Gastrocnemius medialis (tissue), 4 donors: ENCODE measurements at regions not wholly inside any gene's neighbourhood (a gene's known extent, or its start where the extent isn't known, plus 50 kb on each side); places are given as distances from the start of the nearest gene placed in this dataset.
A peak's percentile ranks its signal among the peaks of the same experiment; 100 is the strongest.

Source experiments
- ATAC-seq, 2 donors: fragments of 150-250 bp; one replicate each; pipeline ENCODE4 v1.9.1; 2016
- DNase-seq, 2 donors: peaks; one replicate each; pipeline ENCODE4 v3.0.0-alpha.2; 2019
- H3K27ac ChIP-seq, 4 donors: fragments of 200-600 bp; sonication (generic); 1 replicate in 1 of 4; 2 replicates in 3 of 4; pipeline ENCODE4 v1.5.1; 2016 to 2018; ENCODE audit warnings: mild to moderate bottlenecking in 2 of 4, moderate library complexity in 1 of 4
- H3K27me3 ChIP-seq, 3 donors: fragments of 200-600 bp; sonication (generic) in 2 of 3; 1 replicate in 1 of 3; 2 replicates in 2 of 3; pipeline versions ENCODE4 v1.5.1 to v1.6.0; 2016 to 2019; ENCODE audit warnings: mild to moderate bottlenecking in 1 of 3, moderate library complexity in 1 of 3
- H3K36me3 ChIP-seq, 2 donors: fragments of 200-600 bp; sonication (generic) in 1 of 2; one replicate each; pipeline ENCODE4 v1.5.1; 2017 to 2018
- H3K4me1 ChIP-seq, 2 donors: fragments of 200-600 bp; sonication (generic) in 1 of 2; one replicate each; pipeline ENCODE4 v1.5.1; 2016 to 2017; ENCODE audit warnings: mild to moderate bottlenecking in 2 of 2
- H3K4me3 ChIP-seq, 4 donors: fragments of 200-600 bp; sonication (generic) in 3 of 4; 1 replicate in 1 of 4; 2 replicates in 3 of 4; pipeline ENCODE4 v1.5.1; 2016 to 2019; ENCODE audit warnings: mild to moderate bottlenecking in 2 of 4
- H3K9me3 ChIP-seq, 3 donors: fragments of 200-600 bp; sonication (generic) in 2 of 3; 1 replicate in 1 of 3; 2 replicates in 2 of 3; pipeline ENCODE4 v1.5.1; 2016 to 2019
- POLR2A ChIP-seq, 2 donors: fragments of 450-650 bp; IDR thresholded peaks; one replicate each; pipeline ENCODE4 v1.6.1; 2017; ENCODE audit warnings: antibody characterized with exemption in 2 of 2, mild to moderate bottlenecking in 2 of 2, moderate library complexity in 2 of 2
- in situ Hi-C, 4 donors: fragments of 200-750 bp; cut with MboI; loops; one replicate each; pipeline versions ENCODE4 v1.15.0 to v1.8.0; 2017; ENCODE audit warnings: low sequenced_read_pairs in 4 of 4
- intact Hi-C: fragments of 100-400 bp; cut with DNase I; formaldehyde crosslinking; loops from one replicate; pipeline ENCODE4 v1.15.1; 2023; ENCODE audit warnings: low total_unique reads
- TF ChIP-seq, protein P1 (sequence below), 5 experiments: fragments of 450-650 bp in 3 of 5; fragments of 200-600 bp in 2 of 5; sonication (generic) in 2 of 5; IDR thresholded peaks in 4 of 5; conservative IDR thresholded peaks in 1 of 5; 1 replicate in 4 of 5; 2 replicates in 1 of 5; pipeline ENCODE4 v1.5.1; 2016 to 2019; ENCODE audit warnings: antibody characterized with exemption in 5 of 5, mild to moderate bottlenecking in 3 of 5, moderate library complexity in 3 of 5

- TF ChIP-seq, protein P1, sequence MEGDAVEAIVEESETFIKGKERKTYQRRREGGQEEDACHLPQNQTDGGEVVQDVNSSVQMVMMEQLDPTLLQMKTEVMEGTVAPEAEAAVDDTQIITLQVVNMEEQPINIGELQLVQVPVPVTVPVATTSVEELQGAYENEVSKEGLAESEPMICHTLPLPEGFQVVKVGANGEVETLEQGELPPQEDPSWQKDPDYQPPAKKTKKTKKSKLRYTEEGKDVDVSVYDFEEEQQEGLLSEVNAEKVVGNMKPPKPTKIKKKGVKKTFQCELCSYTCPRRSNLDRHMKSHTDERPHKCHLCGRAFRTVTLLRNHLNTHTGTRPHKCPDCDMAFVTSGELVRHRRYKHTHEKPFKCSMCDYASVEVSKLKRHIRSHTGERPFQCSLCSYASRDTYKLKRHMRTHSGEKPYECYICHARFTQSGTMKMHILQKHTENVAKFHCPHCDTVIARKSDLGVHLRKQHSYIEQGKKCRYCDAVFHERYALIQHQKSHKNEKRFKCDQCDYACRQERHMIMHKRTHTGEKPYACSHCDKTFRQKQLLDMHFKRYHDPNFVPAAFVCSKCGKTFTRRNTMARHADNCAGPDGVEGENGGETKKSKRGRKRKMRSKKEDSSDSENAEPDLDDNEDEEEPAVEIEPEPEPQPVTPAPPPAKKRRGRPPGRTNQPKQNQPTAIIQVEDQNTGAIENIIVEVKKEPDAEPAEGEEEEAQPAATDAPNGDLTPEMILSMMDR (IDR thresholded peaks at IDR 0.05 in 4 of 5, conservative IDR thresholded peaks at IDR 0.05 in 1 of 5) = peak; percentile 83 to 87 (median 86)
- no peak for TF ChIP-seq POLR2A (IDR thresholded peaks at IDR 0.05)
- Histone ChIP-seq H3K4me3 (peak overlapping the region in 1 of 4 donors; percentile 6), H3K36me3 (no peaks in the 10 kb centered on the region), H3K4me1 (peaks cover 0 to 7% of the 10 kb centered on the region in 2 donors), H3K27me3 (no peaks in the 10 kb centered on the region), H3K9me3 (no peaks in the 10 kb centered on the region), H3K27ac (no peak overlapping the region)
- in situ Hi-C loops (loop anchor here (5.0 to 25.0 kb wide), 7 partner anchors 136 to 1044 kb away; no protein-coding TSS in a partner anchor), intact Hi-C loops (loop anchor here (1.0 to 10.0 kb wide), 4 partner anchors 634 to 1044 kb away; no protein-coding TSS in a partner anchor)
- ATAC-seq (peak; percentile 94 to 97), DNase-seq (peak; percentile 47 to 78)
Observed at GRCh38 chr21:27700974-27701614, 734.2 kb upstream of the ADAMTS5 start.

- no peak overlapping the region for H3K27ac ChIP-seq
- DNase-seq (no peak), ATAC-seq (no peak)
- H3K27me3 ChIP-seq = no peaks in the 10 kb centered on the region
- intact Hi-C loops = loop anchor here (5.0 kb wide), 1 partner anchor 128 kb away; no protein-coding TSS in a partner anchor
- in situ Hi-C loops = no loop called here
- H3K9me3 ChIP-seq = no peaks in the 10 kb centered on the region
- H3K4me3 ChIP-seq = no peak overlapping the region
- H3K36me3 ChIP-seq = no peaks in the 10 kb centered on the region
- TF ChIP-seq POLR2A (IDR thresholded peaks at IDR 0.05) = no peak
- TF ChIP-seq, protein P1 (IDR thresholded peaks at IDR 0.05 in 4 of 5, conservative IDR thresholded peaks at IDR 0.05 in 1 of 5) = no peak
- H3K4me1 ChIP-seq = peaks cover 0 to 2% of the 10 kb centered on the region in 2 donors
Observed at GRCh38 chr21:27695246-27695645, 728.4 kb upstream of the ADAMTS5 start.

DNA sequence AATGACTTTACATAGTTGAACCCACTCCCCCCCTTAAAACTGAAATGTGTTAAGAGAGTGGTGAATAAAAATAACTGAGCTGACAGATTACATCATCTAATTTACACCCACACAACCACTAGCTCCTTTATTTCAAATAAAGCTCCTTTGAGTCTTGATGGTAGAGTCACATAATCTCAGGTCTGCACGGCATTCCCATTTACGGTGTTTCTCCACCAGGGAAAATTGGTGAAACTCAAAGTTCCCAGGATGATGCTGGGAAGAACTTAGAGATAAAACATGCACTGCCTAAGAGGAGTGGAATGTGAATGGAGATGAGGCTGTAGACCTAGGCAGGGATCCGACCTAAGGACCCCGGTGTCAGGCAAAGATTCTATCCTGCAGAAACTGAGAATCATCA lies 727.8 kb upstream of the ADAMTS5 start:
- TF ChIP-seq POLR2A (IDR thresholded peaks at IDR 0.05) = no peak
- TF ChIP-seq, protein P1 (IDR thresholded peaks at IDR 0.05 in 4 of 5, conservative IDR thresholded peaks at IDR 0.05 in 1 of 5) = no peak
- Histone ChIP-seq H3K9me3 (no peaks in the 10 kb centered on the region), H3K36me3 (no peaks in the 10 kb centered on the region), H3K27ac (no peak overlapping the region), H3K4me3 (no peak overlapping the region), H3K4me1 (no peaks in the 10 kb centered on the region), H3K27me3 (no peaks in the 10 kb centered on the region)
- no peak for DNase-seq
- in situ Hi-C loops (no loop called here), intact Hi-C loops (loop anchor here (5.0 kb wide), 1 partner anchor 127 kb away; no protein-coding TSS in a partner anchor)
- ATAC-seq = no peak

- DNase-seq (no peak), ATAC-seq (no peak)
- intact Hi-C loops (no loop called here), in situ Hi-C loops (no loop called here)
- Histone ChIP-seq H3K27me3 (no peaks in the 10 kb centered on the region), H3K27ac (no peak overlapping the region), H3K36me3 (no peaks in the 10 kb centered on the region), H3K4me3 (no peak overlapping the region), H3K4me1 (no peaks in the 10 kb centered on the region), H3K9me3 (no peaks in the 10 kb centered on the region)
- TF ChIP-seq, protein P1 (IDR thresholded peaks at IDR 0.05 in 4 of 5, conservative IDR thresholded peaks at IDR 0.05 in 1 of 5) = no peak
- TF ChIP-seq POLR2A (IDR thresholded peaks at IDR 0.05) = no peak
Observed at GRCh38 chr21:27693376-27693775, 726.5 kb upstream of the ADAMTS5 start.
